Panc1 (cell line): ENCODE measurements at regions not wholly inside any gene's neighbourhood (a gene's known extent, or its start where the extent isn't known, plus 50 kb on each side); places are given as distances from the start of the nearest gene placed in this dataset.

Experiments used
- ATAC-seq: fragments of 200-7000 bp; cut with Tn5 transposase; 2 replicates; pipeline ENCODE4 v1.9.1; 2020; ENCODE audit warnings: mild to moderate bottlenecking, moderate library complexity
- BruUV-seq: library from RNA; stranded (reverse); fragments of 400-500 nt; replicated peaks from 2 replicates; lab custom pipeline; 2021; lab: Mats Ljungman, UMichigan
- CTCF ChIA-PET: fragments of 300-600 bp; sonication (Branson Sonifier 250); formaldehyde crosslinking; loops from one replicate; lab custom pipeline; 2022; ENCODE audit warnings: antibody characterized with exemption; lab: Charles Lee
- POLR2A ChIA-PET: fragments of 300-600 bp; sonication (Branson Sonifier 250); formaldehyde crosslinking; loops from one replicate; lab custom pipeline; 2022; ENCODE audit warnings: antibody characterized with exemption; lab: Charles Lee
- DNase-seq: peaks from one replicate; pipeline ENCODE4 v3.0.0-alpha.2; 2010; ENCODE audit warnings: low read depth, low spot score
- H3K27ac ChIP-seq: 2 replicates; pipeline ENCODE4 v1.5.1; 2011; ENCODE audit warnings: mild to moderate bottlenecking, low read length, inconsistent platforms
- H3K27me3 ChIP-seq: fragments of 200-500 bp; sonication (Bioruptor generic); 2 replicates; pipeline ENCODE4 v1.6.0; 2014; ENCODE audit warnings: low read length, inconsistent platforms; ENCODE audit not compliant: control insufficient read depth, insufficient read depth
- H3K36me3 ChIP-seq: fragments of 200-500 bp; sonication (Bioruptor generic); 2 replicates; pipeline ENCODE4 v1.5.1; 2014; ENCODE audit warnings: inconsistent platforms, mild to moderate bottlenecking, low read length, moderate library complexity; ENCODE audit not compliant: control insufficient read depth, insufficient read depth
- H3K4me1 ChIP-seq: 2 replicates; pipeline ENCODE4 v1.5.1; 2011; ENCODE audit warnings: inconsistent platforms, mild to moderate bottlenecking, low read length, moderate library complexity; ENCODE audit not compliant: control insufficient read depth, insufficient read depth
- H3K4me3 ChIP-seq, 2 experiments: 2 replicates each; pipeline ENCODE4 v1.5.1; 2011 to 2012; ENCODE audit warnings: low read depth in 2 of 2, low read length in 2 of 2, mild to moderate bottlenecking in 2 of 2, inconsistent platforms in 1 of 2, moderate library complexity in 1 of 2
- H3K9me3 ChIP-seq: fragments of 200-500 bp; sonication (Bioruptor generic); 2 replicates; pipeline ENCODE4 v1.5.1; 2014; ENCODE audit warnings: low read depth, mild to moderate bottlenecking, inconsistent platforms, low read length, moderate library complexity; ENCODE audit not compliant: control insufficient read depth, insufficient read depth
- POLR2AphosphoS5 ChIP-seq: IDR thresholded peaks from 2 replicates; pipeline ENCODE4 v1.6.1; 2012; ENCODE audit warnings: mild to moderate bottlenecking, low read depth, low read length, moderate library complexity
- SIN3A ChIP-seq: IDR thresholded peaks from 2 replicates; pipeline ENCODE4 v1.6.1; 2012; ENCODE audit warnings: low read depth, mild to moderate bottlenecking, low read length, moderate library complexity, borderline replicate concordance; ENCODE audit not compliant: insufficient read depth
- TCF7L2 ChIP-seq: IDR thresholded peaks from 2 replicates; pipeline ENCODE4 v1.6.1; 2011; ENCODE audit warnings: mild to moderate bottlenecking, low read depth, low read length, inconsistent platforms
- in situ Hi-C: cut with HindIII; loops from 2 replicates; pipeline ENCODE4 v1.10.0; 2016; ENCODE audit warnings: low sequenced_read_pairs, low pct_unique_long_range_greater_than_20kb
- intact Hi-C: fragments of 100-400 bp; cut with micrococcal nuclease; formaldehyde crosslinking; loops from one replicate; pipeline ENCODE4 v1.10.0; 2022; ENCODE audit not compliant: unreplicated experiment
- TF ChIP-seq, protein P1 (sequence below), 2 experiments: IDR thresholded peaks; 2 replicates each; pipeline ENCODE4 v1.6.1; 2011 to 2012; ENCODE audit warnings: low read depth in 2 of 2, control low read depth in 1 of 2, low read length in 1 of 2, mild to moderate bottlenecking in 1 of 2, moderate library complexity in 1 of 2; ENCODE audit not compliant: insufficient read depth in 1 of 2
- TF ChIP-seq, protein P2 (sequence below): fragments of 450-650 bp; IDR thresholded peaks from 2 replicates; pipeline ENCODE4 v1.5.1; 2017; ENCODE audit warnings: mild to moderate bottlenecking

GRCh38 chr4:38226170-38226569, 266.0 kb downstream of the PTTG2 start:
- DNase-seq (no peak), ATAC-seq (no peak)
- intact Hi-C loops (no loop called here), in situ Hi-C loops (no loop called here)
- POLR2A ChIA-PET = no interaction called here
- H3K27me3 ChIP-seq = no peaks in the 10 kb centered on the region
- H3K4me1 ChIP-seq = no peaks in the 10 kb centered on the region
- BruUV-seq = no TSS peak
- CTCF ChIA-PET = no interaction called here
- no peak overlapping the region for H3K27ac ChIP-seq
- no peaks in the 10 kb centered on the region for H3K9me3 ChIP-seq
- no peaks in the 10 kb centered on the region for H3K36me3 ChIP-seq
- H3K4me3 ChIP-seq = no peak overlapping the region
- TF ChIP-seq TCF7L2 = no peak
- TF ChIP-seq, protein P1, sequence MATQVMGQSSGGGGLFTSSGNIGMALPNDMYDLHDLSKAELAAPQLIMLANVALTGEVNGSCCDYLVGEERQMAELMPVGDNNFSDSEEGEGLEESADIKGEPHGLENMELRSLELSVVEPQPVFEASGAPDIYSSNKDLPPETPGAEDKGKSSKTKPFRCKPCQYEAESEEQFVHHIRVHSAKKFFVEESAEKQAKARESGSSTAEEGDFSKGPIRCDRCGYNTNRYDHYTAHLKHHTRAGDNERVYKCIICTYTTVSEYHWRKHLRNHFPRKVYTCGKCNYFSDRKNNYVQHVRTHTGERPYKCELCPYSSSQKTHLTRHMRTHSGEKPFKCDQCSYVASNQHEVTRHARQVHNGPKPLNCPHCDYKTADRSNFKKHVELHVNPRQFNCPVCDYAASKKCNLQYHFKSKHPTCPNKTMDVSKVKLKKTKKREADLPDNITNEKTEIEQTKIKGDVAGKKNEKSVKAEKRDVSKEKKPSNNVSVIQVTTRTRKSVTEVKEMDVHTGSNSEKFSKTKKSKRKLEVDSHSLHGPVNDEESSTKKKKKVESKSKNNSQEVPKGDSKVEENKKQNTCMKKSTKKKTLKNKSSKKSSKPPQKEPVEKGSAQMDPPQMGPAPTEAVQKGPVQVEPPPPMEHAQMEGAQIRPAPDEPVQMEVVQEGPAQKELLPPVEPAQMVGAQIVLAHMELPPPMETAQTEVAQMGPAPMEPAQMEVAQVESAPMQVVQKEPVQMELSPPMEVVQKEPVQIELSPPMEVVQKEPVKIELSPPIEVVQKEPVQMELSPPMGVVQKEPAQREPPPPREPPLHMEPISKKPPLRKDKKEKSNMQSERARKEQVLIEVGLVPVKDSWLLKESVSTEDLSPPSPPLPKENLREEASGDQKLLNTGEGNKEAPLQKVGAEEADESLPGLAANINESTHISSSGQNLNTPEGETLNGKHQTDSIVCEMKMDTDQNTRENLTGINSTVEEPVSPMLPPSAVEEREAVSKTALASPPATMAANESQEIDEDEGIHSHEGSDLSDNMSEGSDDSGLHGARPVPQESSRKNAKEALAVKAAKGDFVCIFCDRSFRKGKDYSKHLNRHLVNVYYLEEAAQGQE (IDR thresholded peaks at IDR 0.05; ENCODE audit: insufficient read depth in 1 of 2, low read depth in 2 of 2, low read length in 1 of 2) = no peak
- TF ChIP-seq POLR2AphosphoS5 = no peak
- no peak for TF ChIP-seq SIN3A
- TF ChIP-seq, protein P2, sequence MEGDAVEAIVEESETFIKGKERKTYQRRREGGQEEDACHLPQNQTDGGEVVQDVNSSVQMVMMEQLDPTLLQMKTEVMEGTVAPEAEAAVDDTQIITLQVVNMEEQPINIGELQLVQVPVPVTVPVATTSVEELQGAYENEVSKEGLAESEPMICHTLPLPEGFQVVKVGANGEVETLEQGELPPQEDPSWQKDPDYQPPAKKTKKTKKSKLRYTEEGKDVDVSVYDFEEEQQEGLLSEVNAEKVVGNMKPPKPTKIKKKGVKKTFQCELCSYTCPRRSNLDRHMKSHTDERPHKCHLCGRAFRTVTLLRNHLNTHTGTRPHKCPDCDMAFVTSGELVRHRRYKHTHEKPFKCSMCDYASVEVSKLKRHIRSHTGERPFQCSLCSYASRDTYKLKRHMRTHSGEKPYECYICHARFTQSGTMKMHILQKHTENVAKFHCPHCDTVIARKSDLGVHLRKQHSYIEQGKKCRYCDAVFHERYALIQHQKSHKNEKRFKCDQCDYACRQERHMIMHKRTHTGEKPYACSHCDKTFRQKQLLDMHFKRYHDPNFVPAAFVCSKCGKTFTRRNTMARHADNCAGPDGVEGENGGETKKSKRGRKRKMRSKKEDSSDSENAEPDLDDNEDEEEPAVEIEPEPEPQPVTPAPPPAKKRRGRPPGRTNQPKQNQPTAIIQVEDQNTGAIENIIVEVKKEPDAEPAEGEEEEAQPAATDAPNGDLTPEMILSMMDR = no peak

DNA sequence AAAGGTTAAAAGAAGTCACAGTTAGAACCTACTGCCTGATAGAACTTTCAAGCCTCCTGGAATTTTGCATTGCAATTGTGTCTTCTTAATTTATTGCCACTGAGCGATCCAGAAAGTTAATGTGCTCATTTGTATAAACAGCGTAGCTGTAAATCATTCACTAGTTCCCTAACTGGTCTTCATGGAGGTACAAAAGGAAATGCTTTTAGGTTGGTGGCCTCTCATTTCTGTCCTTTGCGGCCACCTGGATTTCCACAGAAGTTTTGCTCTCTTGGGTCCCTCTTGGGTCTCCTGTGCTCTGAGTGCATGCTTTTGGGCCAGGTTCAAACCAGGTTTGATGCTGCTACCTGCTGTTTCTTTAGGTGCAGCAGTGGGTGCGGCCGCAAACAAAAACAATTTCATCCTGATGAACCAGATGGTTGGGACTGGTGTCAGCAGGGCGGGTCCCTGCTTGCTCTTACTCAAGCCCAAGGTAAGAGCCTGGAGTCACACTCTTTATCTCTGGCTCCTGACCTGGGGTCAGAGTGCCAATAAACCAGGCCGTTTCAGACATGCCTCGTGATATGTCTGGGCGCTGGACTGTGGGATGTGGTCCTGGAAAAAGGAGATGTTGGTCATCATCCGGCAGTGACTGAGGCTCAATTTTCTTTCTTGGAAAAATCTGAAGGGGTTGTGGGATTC, 270.1 kb downstream of the PTTG2 start:
- in situ Hi-C loops (no loop called here), intact Hi-C loops (no loop called here)
- H3K9me3 ChIP-seq = no peaks in the 10 kb centered on the region
- H3K27me3 ChIP-seq = no peaks in the 10 kb centered on the region
- H3K36me3 ChIP-seq = no peaks in the 10 kb centered on the region
- DNase-seq (no peak), ATAC-seq (no peak)
- ChIA-PET CTCF (no interaction called here), POLR2A (no interaction called here)
- H3K27ac ChIP-seq = no peak overlapping the region
- H3K4me3 ChIP-seq = no peak overlapping the region
- H3K4me1 ChIP-seq = no peaks in the 10 kb centered on the region
- no TSS peak for BruUV-seq
- TF ChIP-seq, protein P2 = no peak
- TF ChIP-seq, protein P1 (IDR thresholded peaks at IDR 0.05; ENCODE audit: insufficient read depth in 1 of 2, low read depth in 2 of 2, low read length in 1 of 2) = no peak
- TF ChIP-seq SIN3A (no peak), TCF7L2 (no peak), POLR2AphosphoS5 (no peak)
